ENCODE measurements at regions not wholly inside any gene's neighbourhood (a gene's known extent, or its start where the extent isn't known, plus 50 kb on each side); places are given as distances from the start of the nearest gene placed in this dataset.

DNA sequence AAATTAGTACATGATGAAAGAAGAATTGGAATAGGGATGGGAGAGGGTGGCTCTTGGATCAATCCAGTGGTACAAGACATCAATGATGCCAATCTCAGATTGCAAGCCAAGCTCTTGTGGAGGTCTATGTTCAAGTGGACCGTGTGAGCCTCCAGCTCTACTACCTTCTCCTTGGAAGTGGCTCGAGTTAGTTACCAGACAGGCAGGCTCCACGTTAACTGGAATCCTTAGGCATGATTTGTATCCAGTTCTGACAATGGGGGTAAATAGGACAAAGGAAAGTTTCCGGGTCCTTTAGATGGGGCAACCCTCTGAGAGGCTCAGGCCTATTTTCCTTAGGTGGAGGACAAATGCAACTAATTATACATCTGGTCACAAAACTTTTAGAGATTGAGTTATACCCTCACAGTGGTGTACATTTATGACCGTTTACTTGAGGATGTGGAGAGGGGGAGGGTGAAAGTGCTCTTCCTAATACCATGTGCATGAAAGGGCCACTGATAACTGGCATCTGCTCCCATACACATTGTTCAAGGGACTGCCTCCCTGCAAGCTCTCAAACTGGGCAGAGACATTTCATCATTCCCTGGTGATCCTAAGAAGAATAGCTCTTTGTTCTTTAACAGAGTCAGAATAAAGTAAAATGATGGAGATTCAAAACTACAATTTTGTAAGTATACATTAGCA is 180.2 kb downstream of the SOCS6 start:
- DNase-seq (ENCODE audit: low read depth in 1 of 2, low spot score in 1 of 2), result no peak

DNA sequence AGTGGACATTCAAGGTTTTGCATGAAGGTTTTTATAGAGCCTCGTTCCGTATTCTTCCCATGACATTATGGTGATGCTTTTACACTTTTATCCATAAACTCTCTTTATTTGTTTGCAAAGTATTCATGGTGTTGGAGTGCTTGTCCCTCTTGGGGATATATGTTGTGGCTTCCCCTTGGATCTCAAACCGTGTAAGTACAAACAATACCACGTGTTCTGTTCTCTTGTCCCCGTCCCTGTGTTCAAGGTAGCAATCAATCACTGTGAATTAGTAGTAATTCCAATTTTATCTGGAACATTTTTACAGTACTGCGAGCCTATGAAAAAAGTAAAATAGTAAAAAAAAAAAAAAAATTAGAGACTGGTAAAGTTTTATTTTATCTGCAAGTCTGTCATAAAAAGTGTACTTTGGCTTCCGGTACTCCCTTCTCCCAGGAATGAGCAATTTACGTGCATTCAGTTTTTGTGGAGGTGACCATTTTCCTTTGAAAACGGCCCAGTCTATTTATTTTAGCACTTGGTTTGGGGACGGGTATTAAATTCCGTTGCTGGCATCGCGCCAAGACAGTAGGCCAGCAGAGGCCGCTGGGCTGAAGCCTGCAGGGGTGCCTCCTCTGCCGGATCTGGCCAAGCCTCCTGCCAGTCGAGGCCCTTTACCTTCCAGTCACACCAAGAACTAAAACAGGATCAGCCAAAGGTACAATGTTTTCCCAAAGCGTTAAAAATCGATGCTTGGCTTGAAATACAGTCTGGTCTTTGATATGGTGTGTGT is 175.7 kb downstream of the SOCS6 start:
- DNase-seq (ENCODE audit: low read depth in 1 of 2, low spot score in 1 of 2), result no peak

DNA sequence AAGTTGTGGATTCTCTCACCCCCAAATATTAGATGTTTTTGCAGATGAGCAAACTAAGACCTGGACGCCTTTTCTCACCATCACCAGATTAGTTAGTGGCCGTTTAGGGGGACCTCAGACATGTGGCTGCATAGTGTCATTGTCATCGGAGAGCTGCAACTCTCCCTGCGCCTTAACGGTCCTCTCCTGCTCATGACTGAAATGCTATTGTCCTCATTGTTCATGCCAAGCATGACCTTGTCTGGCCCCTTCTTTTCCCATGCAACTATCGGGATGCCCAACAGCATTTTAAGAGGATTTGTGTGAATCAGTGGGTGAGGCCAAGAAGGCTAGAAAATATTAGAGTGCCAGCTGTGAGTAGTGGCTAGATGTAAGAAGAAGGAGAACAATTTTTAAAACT is 174.2 kb downstream of the SOCS6 start:
- DNase-seq (ENCODE audit: low read depth in 1 of 2, low spot score in 1 of 2), result no peak

DNA sequence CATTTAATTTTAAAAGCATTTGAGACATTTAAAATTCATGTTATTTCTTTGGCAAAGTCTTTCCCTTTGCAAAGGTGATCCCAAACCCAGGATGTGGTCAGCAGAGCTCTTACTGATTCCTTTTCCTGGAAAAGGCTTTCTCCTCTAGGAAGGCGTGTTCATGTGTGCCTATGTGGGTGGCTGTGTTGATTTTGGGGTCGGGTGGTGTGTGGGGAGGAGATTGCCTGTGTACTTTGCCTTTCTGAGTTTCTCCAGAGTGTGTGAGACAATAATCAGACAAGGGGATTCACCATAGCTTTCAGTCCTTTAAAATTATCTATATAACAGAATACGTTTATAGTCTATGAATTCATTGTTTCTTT is 173.2 kb downstream of the SOCS6 start:
- DNase-seq (ENCODE audit: low read depth in 1 of 2, low spot score in 1 of 2), result no peak

DNA sequence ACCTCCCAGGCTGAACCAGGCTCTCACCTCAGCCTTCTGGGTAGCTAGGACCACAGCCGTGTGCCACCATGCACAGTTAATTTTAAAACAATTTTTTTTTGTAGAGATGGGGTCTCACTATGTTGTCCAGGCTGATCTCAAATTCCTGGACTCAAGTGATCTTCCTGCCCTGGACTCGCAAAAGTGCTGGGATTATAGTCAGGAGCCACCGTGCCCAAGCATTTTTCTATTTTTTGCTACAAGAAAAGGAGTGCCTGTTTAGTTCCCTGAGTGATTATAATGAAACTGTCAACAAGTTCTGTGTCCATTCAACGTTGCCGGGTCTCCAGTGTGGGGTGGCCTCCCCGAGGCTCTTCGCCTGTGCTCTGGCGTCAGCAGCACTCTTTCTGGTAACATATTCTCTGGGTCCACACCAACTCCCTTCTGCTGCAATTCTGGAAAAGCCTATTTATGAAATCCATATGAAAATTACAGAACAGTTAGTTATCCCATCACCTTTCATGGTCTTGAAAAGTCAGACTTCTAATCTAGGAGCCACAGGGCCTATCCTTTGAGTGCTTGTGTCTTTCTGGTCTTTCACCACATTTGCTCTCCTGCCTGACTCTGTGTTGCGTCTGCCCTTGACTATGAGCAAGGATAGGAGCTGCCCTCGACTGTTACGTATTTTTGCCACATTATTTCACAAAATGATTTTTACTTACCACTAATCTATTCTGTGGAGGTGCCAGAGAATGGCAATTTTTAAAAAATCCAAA is 172.7 kb downstream of the SOCS6 start:
- no peak for DNase-seq (ENCODE audit: low read depth in 1 of 2, low spot score in 1 of 2)

DNA sequence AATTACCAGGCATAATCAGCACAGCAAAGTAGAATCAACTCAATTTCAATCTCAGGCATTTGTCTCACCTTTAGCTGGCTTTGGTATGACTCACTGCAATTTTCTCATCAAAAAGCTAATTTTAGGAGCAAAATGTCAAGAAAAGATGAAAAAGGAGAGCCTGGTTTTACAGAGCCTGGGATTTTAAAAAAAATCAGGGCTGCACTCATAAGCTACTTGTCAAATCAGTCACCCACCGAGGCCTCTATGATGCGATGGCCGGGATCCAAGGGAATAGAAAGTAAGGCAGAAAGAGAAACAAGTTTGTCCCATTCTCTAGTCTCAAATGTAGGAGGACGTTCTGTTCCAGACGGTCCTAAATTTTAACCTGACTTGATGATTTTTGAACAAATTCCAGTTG is 170.9 kb downstream of the SOCS6 start:
- DNase-seq (ENCODE audit: low read depth in 1 of 2, low spot score in 1 of 2), result no peak

DNA sequence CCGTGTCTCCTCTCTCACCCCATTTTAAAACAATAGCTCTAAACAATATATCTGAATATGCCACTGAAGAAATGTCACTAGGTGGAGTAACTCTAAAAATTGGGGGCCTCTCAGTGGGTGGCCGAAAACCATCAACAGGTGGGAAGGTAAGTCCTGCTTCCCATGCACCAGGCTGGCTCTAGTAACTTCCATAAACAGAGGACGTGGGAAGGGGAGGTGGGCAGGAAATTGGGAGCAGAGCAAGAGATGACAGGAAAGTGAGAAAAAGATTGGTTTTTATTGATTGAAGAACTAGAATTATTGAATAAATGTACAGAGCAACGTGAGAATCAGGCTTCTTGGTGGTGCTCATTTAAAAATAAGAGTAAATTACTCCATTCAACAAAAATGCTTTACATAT is 170.4 kb downstream of the SOCS6 start:
- DNase-seq (ENCODE audit: low read depth in 1 of 2, low spot score in 1 of 2), result no peak

DNA sequence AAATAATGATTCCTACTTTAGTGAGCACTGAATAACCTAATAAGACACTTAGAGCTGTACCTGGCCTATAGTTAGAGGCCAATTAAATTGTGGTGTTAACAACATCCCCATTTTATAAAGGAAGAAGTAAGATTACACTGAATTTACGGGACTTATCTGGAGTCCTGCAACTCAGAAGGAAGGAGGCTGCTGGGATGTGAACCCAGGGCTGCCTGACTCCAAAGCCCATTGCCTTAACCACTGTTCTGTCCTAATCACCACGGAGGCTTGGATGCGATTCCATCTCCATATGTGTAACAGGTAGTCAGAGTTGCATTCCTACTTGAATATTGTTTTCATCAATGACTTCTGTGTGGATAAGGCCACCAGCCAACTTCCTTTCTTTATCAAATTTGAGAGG is 168.9 kb downstream of the SOCS6 start:
- DNase-seq (ENCODE audit: low read depth in 1 of 2, low spot score in 1 of 2), result no peak

DNA sequence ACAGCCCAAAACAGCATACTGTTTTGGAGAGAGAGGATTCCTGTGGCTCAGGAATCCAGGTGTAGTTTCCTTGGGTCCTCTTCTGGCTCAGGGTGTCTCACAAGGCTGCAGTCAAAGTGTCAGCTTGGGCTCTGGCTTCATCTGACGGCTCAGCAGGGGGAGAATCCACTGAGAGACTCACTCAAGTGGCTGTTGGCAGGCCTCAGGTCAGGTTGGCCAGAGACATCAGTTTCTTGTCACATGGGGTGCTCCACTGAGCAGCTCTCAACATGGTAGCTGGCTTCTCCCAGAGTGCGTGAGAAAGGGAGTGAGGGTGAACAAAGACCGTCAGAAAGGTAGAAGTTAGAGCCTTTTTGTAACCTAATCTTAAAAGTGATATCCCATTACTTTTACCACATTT is 168.4 kb downstream of the SOCS6 start:
- no peak for DNase-seq (ENCODE audit: low read depth in 1 of 2, low spot score in 1 of 2)

DNA sequence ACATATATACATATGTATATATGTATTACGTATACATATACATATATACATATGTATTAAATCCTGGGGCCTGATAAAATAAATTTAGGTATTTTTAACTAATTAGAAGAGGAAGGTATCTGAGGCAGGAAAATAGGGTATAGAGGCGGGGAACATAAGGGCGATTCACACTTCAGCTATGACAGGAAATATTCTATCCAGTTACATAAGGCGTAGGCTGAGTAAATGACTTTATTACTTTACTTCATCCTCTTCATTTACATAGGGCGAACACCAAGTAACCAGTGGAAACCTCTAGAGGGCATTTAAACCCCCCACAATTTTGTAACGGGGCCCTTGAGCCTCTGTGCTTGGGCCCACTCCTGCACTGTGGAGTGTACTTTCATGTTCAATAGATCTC is 167.5 kb downstream of the SOCS6 start:
- no peak for DNase-seq (ENCODE audit: low read depth in 1 of 2, low spot score in 1 of 2)

DNA sequence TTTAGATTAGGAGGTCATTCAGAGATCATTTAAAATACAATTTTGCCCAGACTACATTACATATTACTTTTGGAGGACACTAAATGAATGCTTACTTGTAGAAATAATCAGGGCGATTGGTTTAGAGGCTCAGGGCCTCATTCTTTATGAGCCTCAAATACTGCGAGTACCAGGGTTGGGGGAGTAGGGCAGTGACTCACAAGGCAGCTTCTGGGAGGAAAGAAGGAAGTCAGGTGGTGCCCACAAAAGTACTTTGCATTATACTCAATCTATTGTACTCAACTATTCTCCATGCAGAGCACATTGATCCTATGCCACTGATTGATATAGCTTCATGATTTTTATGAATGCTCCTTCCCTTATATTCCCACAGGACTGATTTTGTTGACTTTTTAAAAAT is 166.9 kb downstream of the SOCS6 start:
- DNase-seq (ENCODE audit: low read depth in 1 of 2, low spot score in 1 of 2), result no peak

DNA sequence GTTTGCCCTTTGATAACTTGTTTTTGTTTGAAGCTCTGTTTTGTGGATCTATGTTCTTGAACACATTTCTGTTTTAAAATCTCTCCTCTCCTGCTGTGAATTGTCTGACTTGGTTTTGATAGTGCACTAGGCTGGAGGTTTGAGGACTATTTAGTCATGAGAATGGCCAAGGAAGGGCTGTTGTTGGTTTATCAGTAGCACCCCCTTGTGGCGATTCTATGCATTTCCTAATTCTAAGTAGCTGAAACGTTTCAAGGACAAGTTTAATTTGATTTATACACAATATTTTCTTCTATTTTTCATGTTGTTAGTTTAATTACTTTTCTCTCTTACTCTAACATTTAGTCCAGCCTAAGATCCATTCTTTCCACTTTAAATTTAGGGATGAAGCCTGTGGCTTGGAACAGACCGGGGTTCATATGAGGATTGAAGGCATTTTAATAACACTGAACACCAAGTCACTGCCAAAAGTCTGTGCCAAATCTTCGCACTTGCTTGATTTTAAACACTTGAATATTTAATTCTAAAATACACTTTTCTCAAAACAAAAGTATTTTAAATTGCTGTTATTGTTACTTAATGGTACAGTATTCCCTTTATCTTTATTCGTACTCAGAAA is 166.0 kb downstream of the SOCS6 start:
- DNase-seq (ENCODE audit: low read depth in 1 of 2, low spot score in 1 of 2), result no peak

DNA sequence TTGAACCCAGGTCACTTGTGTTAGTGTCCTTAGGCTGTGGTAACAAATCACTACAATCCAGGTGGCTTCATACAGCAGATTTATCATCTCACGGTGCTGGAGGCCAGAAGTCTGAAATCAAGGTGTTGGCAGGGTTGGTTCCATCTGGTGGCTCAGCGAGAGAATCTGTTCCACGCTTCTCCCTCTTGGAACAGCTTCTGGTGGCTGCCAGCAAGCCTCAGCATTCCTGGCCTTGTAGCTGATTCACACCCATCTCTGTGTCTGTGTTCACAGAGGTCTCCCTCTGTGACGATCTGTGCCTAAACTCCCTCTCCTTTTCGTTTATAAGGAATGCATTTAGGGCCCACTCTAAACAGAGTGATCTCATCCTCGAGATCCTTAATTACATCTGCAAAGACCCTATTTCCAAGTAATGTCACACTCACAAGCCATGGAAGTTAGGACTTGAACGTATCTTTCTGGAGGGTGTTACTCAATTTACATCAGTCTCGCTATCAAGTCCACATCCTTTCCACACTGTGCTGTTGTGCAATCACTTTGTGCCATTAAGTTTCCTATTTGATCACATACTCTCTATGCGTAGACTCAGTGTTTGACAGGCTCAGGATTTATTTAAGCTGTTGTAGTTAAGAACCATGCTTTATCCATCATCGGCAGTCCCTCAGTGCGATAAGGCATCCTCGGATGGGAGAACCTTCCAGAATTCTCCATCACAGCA is 164.4 kb downstream of the SOCS6 start:
- DNase-seq (ENCODE audit: low read depth in 1 of 2, low spot score in 1 of 2), result no peak

DNA sequence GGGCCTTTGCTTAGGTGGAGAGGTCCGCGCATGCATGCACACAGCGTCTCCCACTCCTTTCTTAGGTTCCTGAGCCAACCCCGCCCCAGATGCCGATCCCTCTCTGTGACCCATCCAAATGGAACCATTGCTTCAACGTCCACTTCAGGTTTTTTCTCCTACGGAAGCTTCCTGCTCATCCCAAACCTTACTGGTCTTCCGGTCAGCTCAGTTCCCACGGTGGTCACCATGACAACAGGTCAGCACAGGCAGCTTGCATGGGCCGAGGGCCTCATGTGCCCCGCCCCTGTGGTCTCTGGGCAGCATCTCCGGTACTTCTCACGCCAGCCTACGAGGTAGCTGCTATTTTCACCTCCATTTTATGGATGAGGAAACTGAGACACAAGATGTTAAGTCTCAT is 163.7 kb downstream of the SOCS6 start:
- DNase-seq (ENCODE audit: low read depth in 1 of 2, low spot score in 1 of 2), result no peak

DNA sequence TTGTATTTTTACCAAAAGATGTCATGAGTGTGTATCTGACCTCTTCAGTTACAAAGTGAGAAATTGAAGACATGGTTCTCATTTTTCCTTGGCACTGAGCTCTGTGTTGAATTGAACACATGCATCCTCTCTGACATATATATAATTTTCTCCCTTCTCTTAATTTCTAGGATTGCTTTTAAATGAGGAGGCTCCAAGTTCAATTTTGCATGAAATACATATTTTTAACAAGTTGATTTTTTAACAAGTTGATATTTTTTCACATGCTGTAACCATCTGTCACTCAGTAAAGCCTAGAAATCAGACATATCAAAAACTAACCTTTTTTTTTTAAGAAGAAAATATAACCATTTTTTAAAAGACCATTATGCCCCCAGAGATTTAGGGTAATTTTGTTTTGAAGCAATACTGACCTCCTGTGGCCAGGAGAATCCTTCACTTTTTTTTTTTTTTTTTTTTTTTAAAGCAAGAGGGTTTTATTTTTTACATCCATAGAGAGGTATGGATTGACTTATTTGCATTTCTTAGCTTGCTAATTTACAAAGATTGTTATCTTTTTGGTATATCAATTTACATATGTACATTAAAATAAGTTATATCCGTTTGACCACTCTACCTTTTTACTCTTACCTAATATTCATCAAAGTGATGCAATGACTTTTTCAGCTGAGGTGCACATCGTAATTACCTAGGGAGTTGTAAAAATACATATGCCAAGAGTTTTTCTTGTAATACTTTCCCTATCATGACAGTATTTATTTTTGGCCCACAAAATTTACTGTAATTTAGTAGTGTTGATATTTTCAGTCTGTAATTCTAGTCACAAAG is 161.8 kb downstream of the SOCS6 start:
- DNase-seq (ENCODE audit: low read depth in 1 of 2, low spot score in 1 of 2), result no peak

DNA sequence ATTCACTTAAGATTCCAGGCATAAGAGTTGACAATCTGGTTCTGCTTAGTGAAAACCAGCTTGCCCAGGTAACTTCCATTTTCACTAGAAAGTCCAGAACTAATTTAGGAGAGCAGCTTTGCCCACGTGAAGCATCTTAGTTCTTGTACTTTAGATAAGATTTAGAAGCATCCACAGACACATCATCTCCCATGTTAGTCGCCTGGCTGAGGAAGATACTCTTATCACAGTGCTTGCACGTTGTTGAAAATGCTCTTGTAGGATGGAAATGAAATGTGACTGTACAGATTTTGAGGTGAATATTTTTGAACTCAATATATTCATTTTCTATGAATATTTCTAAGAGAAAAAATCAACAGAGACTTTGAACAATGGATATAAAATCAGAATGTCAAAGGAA is 159.7 kb downstream of the SOCS6 start:
- no peak for DNase-seq (ENCODE audit: low read depth in 1 of 2, low spot score in 1 of 2)

DNA sequence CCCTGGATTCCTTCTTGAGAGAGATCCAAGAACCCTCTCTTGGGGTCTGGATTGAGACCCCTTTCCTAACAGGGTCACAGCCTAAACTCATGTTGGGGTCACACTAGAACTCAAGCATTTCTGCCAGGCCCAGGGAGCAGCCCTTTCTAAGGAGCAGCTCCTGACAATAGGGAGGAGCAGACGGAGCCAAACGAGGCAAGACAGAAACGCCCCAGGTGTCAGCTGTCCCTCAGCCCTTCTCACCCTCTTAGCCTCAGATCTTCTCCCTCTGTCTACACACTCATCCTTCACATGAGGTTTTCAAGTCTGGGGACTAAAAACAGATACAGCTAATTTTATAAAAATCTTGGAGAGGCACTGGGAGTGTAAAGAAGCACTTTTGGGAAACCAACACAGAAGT is 157.2 kb downstream of the SOCS6 start:
- DNase-seq (ENCODE audit: low read depth in 1 of 2, low spot score in 1 of 2), result no peak

DNA sequence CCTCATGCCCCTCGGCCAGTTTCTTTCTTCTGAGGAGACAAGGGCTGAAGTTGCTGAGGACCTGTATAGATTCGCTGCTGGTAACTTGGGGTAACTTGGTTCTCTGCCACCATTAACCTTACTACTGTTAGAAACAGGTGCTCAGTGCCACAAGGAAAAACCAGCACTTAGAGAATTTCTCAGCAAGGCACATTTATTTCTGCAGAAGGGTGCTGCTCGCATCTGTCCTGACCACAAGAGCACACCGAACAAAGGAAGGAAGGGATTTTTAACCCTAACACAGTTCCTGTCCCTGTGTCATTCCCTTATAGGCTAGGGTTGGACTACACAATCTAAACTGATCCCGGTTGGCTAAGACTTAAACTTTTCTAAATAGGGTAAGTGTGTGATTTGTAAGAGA is 154.1 kb downstream of the SOCS6 start:
- no peak for DNase-seq (ENCODE audit: low read depth in 1 of 2, low spot score in 1 of 2)

DNA sequence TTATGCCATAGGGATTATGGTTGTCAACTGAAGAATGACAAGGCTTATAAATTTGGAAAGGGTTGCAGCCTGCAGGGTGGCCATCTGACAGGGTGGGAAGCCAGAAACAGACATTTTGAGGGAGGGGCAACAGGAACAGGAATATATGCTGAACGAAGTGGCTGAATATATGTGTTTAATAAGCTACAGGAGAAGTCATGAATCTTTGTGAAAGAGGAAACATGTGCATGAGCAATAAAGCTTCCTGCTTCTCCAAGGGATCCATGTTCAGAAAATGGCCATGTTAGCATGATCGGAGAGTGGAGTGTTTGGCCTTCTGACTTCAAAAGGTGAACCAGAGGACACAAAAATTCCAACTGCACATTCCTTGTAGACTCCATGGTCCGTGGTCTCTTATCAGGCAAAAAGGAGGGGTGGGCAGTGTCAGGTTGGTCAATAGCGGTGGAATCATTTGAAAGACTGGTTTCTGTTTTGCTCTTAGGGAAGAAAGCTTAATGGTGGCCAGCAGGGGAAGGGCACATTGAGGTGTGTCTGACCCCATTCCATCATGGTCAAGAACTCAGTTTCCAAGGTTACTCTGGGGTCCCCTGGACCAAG is 144.1 kb downstream of the SOCS6 start:
- DNase-seq (ENCODE audit: low read depth in 1 of 2, low spot score in 1 of 2), result no peak

DNA sequence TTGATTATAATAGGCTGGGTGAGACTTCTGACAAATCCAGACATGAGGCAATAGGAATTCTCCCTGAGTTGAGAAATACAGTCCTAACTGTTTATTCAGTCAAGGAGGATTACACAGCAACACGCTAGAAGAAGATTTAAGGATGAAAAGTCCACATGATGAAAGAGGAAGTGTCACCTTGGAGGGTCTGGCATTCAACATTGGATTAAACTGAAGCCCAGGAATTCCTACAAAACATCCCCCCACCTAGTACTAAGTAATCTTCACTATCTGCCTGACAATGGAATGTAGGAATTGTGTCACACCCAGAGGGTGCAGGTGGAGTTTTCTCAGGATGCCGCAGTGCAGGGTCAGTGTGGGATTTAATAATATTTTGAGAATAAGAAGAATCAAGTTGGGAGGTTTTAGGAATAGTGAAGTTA is 142.4 kb downstream of the SOCS6 start:
- DNase-seq (ENCODE audit: low read depth in 1 of 2, low spot score in 1 of 2), result no peak

Data from stimulated activated CD4-positive, alpha-beta T cell treated with anti-CD3 and anti-CD28 coated beads, Interleukin-15, amount 100 ng/mL, for 1 hour (primary cell).